IPS-11a (cell line): ENCODE measurements at regions not wholly inside any gene's neighbourhood (a gene's known extent, or its start where the extent isn't known, plus 50 kb on each side); places are given as distances from the start of the nearest gene placed in this dataset.

ENCODE experiments used
- H3K4me3 ChIP-seq: one replicate; pipeline ENCODE4 v1.5.1; 2013; ENCODE audit warnings: low read depth, low read length, control low read depth

- no peak overlapping the region for H3K4me3 ChIP-seq
Observed at GRCh38 chr7:114130866-114131265, 212.1 kb upstream of the PPP1R3A start.

- H3K4me3 ChIP-seq = no peak overlapping the region
Observed at GRCh38 chr7:114128880-114129279, 210.1 kb upstream of the PPP1R3A start.

- H3K4me3 ChIP-seq = no peak overlapping the region
Observed at GRCh38 chr7:114126095-114126494, 207.3 kb upstream of the PPP1R3A start.

- no peak overlapping the region for H3K4me3 ChIP-seq
Observed at GRCh38 chr7:114112806-114113205, 194.0 kb upstream of the PPP1R3A start.

- no peak overlapping the region for H3K4me3 ChIP-seq
Observed at GRCh38 chr7:114110666-114111065, 191.9 kb upstream of the PPP1R3A start.

- no peak overlapping the region for H3K4me3 ChIP-seq
Observed at GRCh38 chr7:114109721-114110120, 190.9 kb upstream of the PPP1R3A start.

GRCh38 chr7:114109304-114109703, 190.5 kb upstream of the PPP1R3A start:
- no peak overlapping the region for H3K4me3 ChIP-seq

GRCh38 chr7:114108510-114108909, 189.7 kb upstream of the PPP1R3A start:
- no peak overlapping the region for H3K4me3 ChIP-seq

GRCh38 chr7:114107522-114107921, 188.7 kb upstream of the PPP1R3A start:
- no peak overlapping the region for H3K4me3 ChIP-seq

GRCh38 chr7:114104035-114104434, 185.2 kb upstream of the PPP1R3A start:
- H3K4me3 ChIP-seq = no peak overlapping the region

GRCh38 chr7:114102996-114103395, 184.2 kb upstream of the PPP1R3A start:
- no peak overlapping the region for H3K4me3 ChIP-seq

- no peak overlapping the region for H3K4me3 ChIP-seq
Observed at GRCh38 chr7:114102131-114102530, 183.3 kb upstream of the PPP1R3A start.

GRCh38 chr7:114100810-114101209, 182.0 kb upstream of the PPP1R3A start:
- no peak overlapping the region for H3K4me3 ChIP-seq

GRCh38 chr7:114099337-114099736, 180.5 kb upstream of the PPP1R3A start:
- no peak overlapping the region for H3K4me3 ChIP-seq

GRCh38 chr7:114095885-114096284, 177.1 kb upstream of the PPP1R3A start:
- no peak overlapping the region for H3K4me3 ChIP-seq

- H3K4me3 ChIP-seq = no peak overlapping the region
Observed at GRCh38 chr7:114088470-114088940, 169.7 kb upstream of the PPP1R3A start.

GRCh38 chr7:114087653-114088469, 169.1 kb upstream of the PPP1R3A start:
- H3K4me3 ChIP-seq = peak overlapping the region; percentile 24

GRCh38 chr7:114086914-114087652, 168.3 kb upstream of the PPP1R3A start:
- H3K4me3 ChIP-seq = peak overlapping the region; percentile 37

GRCh38 chr7:114086537-114086913, 167.7 kb upstream of the PPP1R3A start:
- peak overlapping the region; percentile 37 for H3K4me3 ChIP-seq

- peak overlapping the region; percentile 67 for H3K4me3 ChIP-seq
Observed at GRCh38 chr7:114085592-114086501, 167.0 kb upstream of the PPP1R3A start.

GRCh38 chr7:114085313-114085591, 166.4 kb upstream of the PPP1R3A start:
- H3K4me3 ChIP-seq = peak overlapping the region; percentile 47
